Body of pancreas (tissue), 4 donors: ENCODE measurements at regions not wholly inside any gene's neighbourhood (a gene's known extent, or its start where the extent isn't known, plus 50 kb on each side); places are given as distances from the start of the nearest gene placed in this dataset.
"Not testable (repeated sequence)": the region's sequence is repeated elsewhere in the genome, so short reads cannot be mapped to it uniquely, and the experiment has no call there.

ENCODE experiments used
- CTCF ChIP-seq, 7 experiments: fragments of 450-650 bp in 4 of 7; fragments of 200-600 bp in 3 of 7; sonication (generic) in 3 of 7; IDR thresholded peaks; one replicate each; pipeline ENCODE4 v1.5.1; 2016 to 2019; ENCODE audit warnings: antibody characterized with exemption in 7 of 7
- POLR2A ChIP-seq, 3 donors: fragments of 450-650 bp; IDR thresholded peaks; one replicate each; pipeline ENCODE4 v1.6.1; 2016; ENCODE audit warnings: antibody characterized with exemption in 3 of 3, mild to moderate bottlenecking in 2 of 3

GRCh38 chr9:41018948-41019347 lies 109.5 kb downstream of the FOXD4L6 start:
- not testable (repeated sequence) for TF ChIP-seq CTCF, POLR2A (IDR thresholded peaks at IDR 0.05)
